ENCODE measurements at regions not wholly inside any gene's neighbourhood (a gene's known extent, or its start where the extent isn't known, plus 50 kb on each side); places are given as distances from the start of the nearest gene placed in this dataset.

- TF ChIP-seq CTCF (IDR thresholded peaks at IDR 0.05; ENCODE audit: extremely low read depth in 1 of 2, insufficient read depth in 1 of 2, low read depth in 1 of 2, low read length in 2 of 2): no peak
- TF ChIP-seq POLR2A (IDR thresholded peaks at IDR 0.05; ENCODE audit: low read depth, low read length): no peak
- no peak for TF ChIP-seq MAX (IDR thresholded peaks at IDR 0.05; ENCODE audit: insufficient read depth, insufficient read length)
Measured at GRCh38 chr10:131425752-131426533, 114.4 kb upstream of the TCERG1L start.
